HTR-8/SVneo (cell line): ENCODE measurements at regions not wholly inside any gene's neighbourhood (a gene's known extent, or its start where the extent isn't known, plus 50 kb on each side); places are given as distances from the start of the nearest gene placed in this dataset.

Experiments
- DNase-seq: peaks from one replicate; pipeline ENCODE4 v3.0.0; 2011; ENCODE audit warnings: low spot score, mixed read lengths; ENCODE audit not compliant: insufficient read length
- FAIRE-seq: peaks from 2 replicates; lab custom pipeline; 2011; peaks lifted over from hg19 to GRCh38; lab: Jason Lieb, UNC

GRCh38 chr9:84393266-84393950 lies 52.9 kb upstream of the SLC28A3 start:
- FAIRE-seq (no peak), DNase-seq (no peak)

GRCh38 chr9:84394036-84394435 lies 53.5 kb upstream of the SLC28A3 start:
- FAIRE-seq (no peak), DNase-seq (no peak)

DNA sequence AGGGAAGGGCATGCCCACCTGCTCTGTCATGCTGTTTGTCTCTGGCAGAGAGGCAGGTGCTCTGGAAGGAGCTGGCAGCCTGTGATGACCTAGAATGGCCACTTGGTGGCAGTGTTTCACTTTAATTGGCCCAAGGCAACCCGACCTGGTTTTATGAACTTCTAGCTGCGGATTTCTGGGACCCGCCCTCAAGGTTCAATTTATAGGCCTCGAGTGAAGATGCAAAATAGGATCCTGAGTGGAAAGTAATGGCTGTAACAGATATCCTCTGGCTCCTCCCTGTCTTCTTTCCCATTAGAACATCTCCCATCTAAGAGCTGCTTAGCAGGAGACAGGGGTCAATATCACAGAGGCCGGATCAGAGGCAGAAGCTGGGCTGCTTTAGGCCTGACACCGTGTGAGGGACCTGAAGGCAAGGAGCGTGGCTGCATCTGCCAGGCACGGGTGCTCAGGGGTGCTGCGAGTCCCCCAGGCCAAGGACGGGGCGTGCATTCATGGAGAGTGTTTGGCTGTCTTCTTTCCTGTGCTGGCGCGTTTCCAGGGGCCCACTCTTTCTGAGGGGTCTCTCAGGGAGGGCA lies 56.7 kb upstream of the SLC28A3 start:
- FAIRE-seq (no peak), DNase-seq (peak; percentile 44)

GRCh38 chr9:84397822-84398221 lies 57.3 kb upstream of the SLC28A3 start:
- peak; percentile 30 for DNase-seq
- no peak for FAIRE-seq

- DNase-seq (no peak), FAIRE-seq (no peak)
Measured at GRCh38 chr9:84402517-84402916, 62.0 kb upstream of the SLC28A3 start.

DNA sequence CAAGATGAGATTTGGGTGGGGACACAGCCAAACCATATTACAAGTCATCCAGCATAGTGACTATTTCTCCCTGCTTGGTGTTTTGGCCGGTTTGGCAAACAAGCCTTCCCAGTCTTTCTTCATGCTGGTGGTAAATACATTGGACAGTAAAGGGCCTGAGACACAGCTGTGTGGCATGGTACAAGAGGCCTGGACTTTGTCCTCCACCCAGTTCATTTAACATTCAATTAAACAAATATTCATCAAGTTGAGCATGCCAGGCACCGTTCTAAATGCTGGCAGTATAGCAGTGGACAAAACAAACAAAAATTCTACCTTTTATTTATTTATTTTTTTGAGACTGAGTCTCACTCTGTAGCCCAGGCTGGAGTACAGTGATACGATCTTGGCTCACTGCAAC lies 62.7 kb upstream of the SLC28A3 start:
- DNase-seq (no peak), FAIRE-seq (no peak)

DNA sequence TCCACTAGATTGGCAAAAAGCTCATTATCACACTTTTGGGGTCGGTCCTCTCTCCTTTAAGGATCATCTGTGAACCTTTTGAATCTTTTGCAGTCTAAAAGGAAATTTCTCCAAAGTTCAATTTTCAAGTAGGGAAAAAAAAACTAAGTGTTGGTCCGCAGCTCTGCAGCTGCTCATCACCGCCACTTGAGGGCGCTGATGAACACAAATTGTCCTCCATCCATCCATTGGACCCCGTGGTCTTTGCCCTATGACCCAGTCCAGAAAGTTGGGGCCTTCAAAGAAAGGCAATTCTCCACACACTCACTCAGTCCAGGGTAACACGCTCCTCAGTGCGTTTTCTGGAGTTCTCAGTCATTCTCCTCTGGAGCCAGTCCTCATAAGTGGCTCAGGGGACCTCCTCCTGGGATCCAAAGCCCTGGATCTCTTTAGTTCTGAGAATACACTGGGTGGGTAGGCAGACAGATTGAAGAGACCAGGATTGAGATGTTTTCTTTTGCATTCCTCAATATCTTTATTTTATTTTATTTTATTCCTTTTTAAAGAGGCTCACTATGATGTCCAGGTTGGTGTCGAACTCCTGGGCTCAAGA lies 63.6 kb upstream of the SLC28A3 start:
- no peak for DNase-seq
- no peak for FAIRE-seq

GRCh38 chr9:84405667-84406066 lies 65.1 kb upstream of the SLC28A3 start:
- DNase-seq (no peak), FAIRE-seq (no peak)

DNA sequence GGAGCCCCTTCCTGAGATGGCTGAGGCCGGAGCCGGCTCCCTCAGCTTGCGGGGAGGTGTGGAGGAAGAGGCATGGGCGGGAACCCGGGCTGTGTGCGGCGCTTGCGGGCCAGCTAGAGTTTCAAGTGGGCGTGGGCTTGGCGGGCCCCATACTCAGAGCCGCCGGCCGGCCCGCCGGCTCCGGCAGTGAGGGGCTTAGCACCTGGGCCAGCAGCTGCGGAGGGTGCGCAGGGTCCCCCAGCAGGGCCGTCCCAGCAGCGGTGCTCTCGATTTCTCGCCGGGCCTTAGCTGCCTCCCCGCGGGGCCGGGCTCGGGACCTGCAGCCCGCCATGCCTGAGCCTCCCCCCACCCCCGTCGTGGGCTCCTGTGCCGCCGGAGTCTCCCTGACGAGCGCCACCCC lies 67.9 kb upstream of the SLC28A3 start:
- FAIRE-seq, result no peak
- DNase-seq, result no peak

- DNase-seq (no peak), FAIRE-seq (no peak)
Measured at GRCh38 chr9:84411683-84412267, 71.2 kb upstream of the SLC28A3 start.

GRCh38 chr9:84412654-84413053 lies 72.1 kb upstream of the SLC28A3 start:
- FAIRE-seq, result no peak
- DNase-seq, result no peak

DNA sequence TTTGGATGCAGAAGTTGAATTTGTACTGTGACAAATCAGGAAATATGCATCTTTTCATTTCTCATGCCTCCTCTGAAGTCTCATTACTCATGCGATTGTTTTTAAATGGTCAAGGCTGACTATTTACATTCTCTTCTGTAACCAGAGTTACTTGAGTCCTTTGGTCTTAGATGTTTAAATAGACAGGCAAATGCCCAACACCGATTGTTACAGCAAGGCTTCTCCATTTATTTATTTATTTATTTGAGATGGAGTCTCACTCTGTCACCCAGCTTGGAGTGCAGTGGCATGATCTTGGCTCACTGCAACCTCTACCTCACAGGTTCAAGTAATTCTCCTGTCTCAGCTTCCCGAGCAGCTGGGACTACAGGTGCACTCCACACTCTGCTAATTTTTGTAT lies 72.7 kb upstream of the SLC28A3 start:
- no peak for FAIRE-seq
- no peak for DNase-seq

- no peak for FAIRE-seq
- peak; percentile 20 for DNase-seq
Measured at GRCh38 chr9:84419031-84419602, 78.6 kb upstream of the SLC28A3 start.

DNA sequence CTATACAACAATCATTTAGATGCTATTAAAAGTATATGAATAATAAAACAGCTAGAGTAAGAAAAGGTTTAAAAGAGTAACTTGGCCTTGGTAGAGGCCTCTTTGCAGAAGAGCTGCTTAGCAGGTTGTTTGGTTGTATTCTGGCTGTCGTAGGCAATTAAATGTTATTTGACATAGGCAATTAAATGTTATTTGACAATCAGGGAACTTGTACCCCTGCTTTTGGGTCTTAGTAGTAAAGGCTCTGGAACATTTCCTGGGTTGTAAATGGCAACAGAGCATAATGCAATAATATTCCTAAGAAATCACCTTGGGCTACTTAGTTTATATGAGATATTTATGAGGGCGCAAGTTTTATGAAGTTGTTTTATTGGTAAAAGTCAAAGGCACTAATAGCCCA lies 84.4 kb upstream of the SLC28A3 start:
- DNase-seq (no peak), FAIRE-seq (no peak)

GRCh38 chr9:84432746-84433145 lies 92.2 kb upstream of the SLC28A3 start:
- FAIRE-seq (no peak), DNase-seq (no peak)

DNA sequence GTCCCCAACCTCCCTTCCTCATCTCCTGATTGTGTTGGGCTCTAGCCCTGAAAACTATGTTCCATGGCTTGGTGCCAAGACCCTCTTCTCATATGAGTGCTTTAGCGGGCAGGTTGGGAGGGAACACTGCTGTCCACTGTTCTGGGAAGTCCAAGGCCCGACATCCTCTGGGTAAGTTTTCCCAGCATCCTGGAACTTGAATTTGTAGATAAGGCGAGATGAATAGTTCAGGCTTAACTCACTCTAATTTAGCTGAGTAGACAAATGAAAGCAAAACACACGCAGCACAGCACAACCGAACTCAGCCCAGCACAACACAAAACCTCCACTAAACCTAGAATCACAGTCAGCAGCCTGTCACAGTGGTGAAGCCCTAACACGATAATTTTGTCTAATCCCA lies 95.3 kb upstream of the SLC28A3 start:
- no peak for FAIRE-seq

GRCh38 chr9:84436386-84437109 lies 96.0 kb upstream of the SLC28A3 start:
- no peak for FAIRE-seq
- DNase-seq, result no peak

More for the DNA sequence above, 95.3 kb upstream of the SLC28A3 start:
- no peak for DNase-seq

GRCh38 chr9:84438391-84438790 lies 97.8 kb upstream of the SLC28A3 start:
- FAIRE-seq (no peak), DNase-seq (no peak)

GRCh38 chr9:84439250-84439649 lies 98.7 kb upstream of the SLC28A3 start:
- DNase-seq (no peak), FAIRE-seq (no peak)

GRCh38 chr9:84442712-84443111 lies 102.2 kb upstream of the SLC28A3 start:
- FAIRE-seq, result no peak
- DNase-seq, result no peak
